Keratinocyte (primary cell): ENCODE measurements at regions not wholly inside any gene's neighbourhood (a gene's known extent, or its start where the extent isn't known, plus 50 kb on each side); places are given as distances from the start of the nearest gene placed in this dataset.

Source experiments
- CTCF ChIP-seq, 3 experiments: IDR thresholded peaks in 1 of 3; conservative IDR thresholded peaks in 1 of 3; optimal IDR thresholded peaks in 1 of 3; 2 replicates in 2 of 3; 3 replicates in 1 of 3; pipeline versions ENCODE3 to v1.5.1; 2011; ENCODE audit warnings: low read length in 3 of 3, mild to moderate bottlenecking in 3 of 3, moderate library complexity in 2 of 3, control low read depth in 1 of 3, inconsistent platforms in 1 of 3; ENCODE audit not compliant: insufficient read depth in 2 of 3; ENCODE audit errors: extremely low read depth in 1 of 3
- EZH2 ChIP-seq: IDR thresholded peaks from one replicate; pipeline ENCODE4 v1.6.1; 2012; ENCODE audit warnings: inconsistent platforms, mild to moderate bottlenecking, low read length, moderate library complexity

DNA sequence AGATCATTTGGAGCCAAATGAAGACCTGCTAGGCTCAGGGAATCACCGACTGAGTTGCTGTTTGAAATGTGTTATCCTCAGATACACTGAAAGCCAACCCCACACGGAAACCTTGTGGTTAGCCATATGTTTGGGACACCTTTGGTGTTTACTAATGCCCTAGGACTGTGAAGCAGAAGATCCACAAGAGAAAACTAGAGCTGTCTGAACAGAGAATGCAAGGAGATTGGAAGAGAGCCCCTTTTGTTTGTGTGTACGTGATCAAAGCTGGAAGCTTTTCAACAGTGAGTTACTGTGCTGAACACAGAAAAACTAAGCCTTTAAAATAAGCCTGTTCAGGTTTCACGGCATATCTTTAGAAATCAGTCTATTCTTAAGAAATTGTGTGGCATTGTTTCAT, 908.2 kb upstream of the ADGRL2 start:
- TF ChIP-seq EZH2 (no peak), CTCF (optimal IDR thresholded peaks at IDR 0.05 in 1 of 3, IDR thresholded peaks at IDR 0.05 in 1 of 3, conservative IDR thresholded peaks at IDR 0.05 in 1 of 3; ENCODE audit: extremely low read depth in 1 of 3, insufficient read depth in 2 of 3, low read length in 3 of 3) (no peak)
